Ishikawa (cell line): ENCODE measurements at regions not wholly inside any gene's neighbourhood (a gene's known extent, or its start where the extent isn't known, plus 50 kb on each side); places are given as distances from the start of the nearest gene placed in this dataset.

Experiments used
- CREB1 ChIP-seq: IDR thresholded peaks from 2 replicates; pipeline ENCODE4 v1.6.1; 2012; ENCODE audit warnings: low read depth
- EGR1 ChIP-seq: IDR thresholded peaks from 2 replicates; pipeline ENCODE4 v1.6.1; 2012
- EP300 ChIP-seq: IDR thresholded peaks from 2 replicates; pipeline ENCODE4 v1.6.1; 2012; ENCODE audit warnings: borderline replicate concordance
- MAX ChIP-seq: IDR thresholded peaks from 2 replicates; pipeline ENCODE4 v1.6.1; 2012
- RAD21 ChIP-seq: IDR thresholded peaks from 2 replicates; pipeline ENCODE4 v1.6.1; 2012; ENCODE audit warnings: low read depth

GRCh38 chr2:228871012-228871411 lies 400.1 kb downstream of the PID1 start:
- TF ChIP-seq EP300 (no peak), MAX (no peak), EGR1 (no peak), RAD21 (no peak), CREB1 (no peak)
